ENCODE measurements at regions not wholly inside any gene's neighbourhood (a gene's known extent, or its start where the extent isn't known, plus 50 kb on each side); places are given as distances from the start of the nearest gene placed in this dataset.

DNA sequence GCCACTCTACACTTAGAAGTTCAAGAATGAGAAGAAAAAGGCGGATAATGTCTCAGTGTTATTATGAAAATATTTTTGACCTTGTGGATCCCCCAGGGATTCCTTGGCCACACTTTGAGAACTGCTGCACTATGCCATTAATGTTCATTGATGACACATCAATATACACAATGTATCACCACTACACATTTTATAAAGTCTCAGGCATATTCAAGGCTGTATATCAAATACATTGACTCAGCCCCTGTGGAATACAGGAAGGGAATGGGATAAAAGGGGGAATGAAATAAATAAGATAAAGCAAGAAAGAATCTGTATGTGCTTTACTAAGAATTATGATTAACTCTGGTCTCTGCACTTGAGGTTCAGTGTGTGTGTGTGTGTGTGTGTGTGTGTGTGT, 69.1 kb downstream of the INHBB start:
- WGBS (ENCODE audit: insufficient coverage, low coverage, missing lambda C conversion rate), result 0% methylated on average over 1 of the region's 1 CpG
- Histone ChIP-seq H3K4me1 (replicated peaks in 1 of 2; ENCODE audit: control insufficient read depth in 2 of 2, insufficient read depth in 2 of 2, low read length in 2 of 2) (no peaks in the 10 kb centered on the region), H3K36me3 (ENCODE audit: control insufficient read depth, insufficient read depth, low read length) (no peaks in the 10 kb centered on the region), H4K20me1 (replicated peaks; ENCODE audit: control insufficient read depth, insufficient read depth, low read length) (no peaks in the 10 kb centered on the region), H3K9me3 (replicated peaks; ENCODE audit: control insufficient read depth, insufficient read depth, low read depth, low read length) (no peaks in the 10 kb centered on the region), H3K4me3 (no peak overlapping the region), H3K27ac (ENCODE audit: extremely low read depth, low read depth, low read length) (no peak overlapping the region), H3K4me2 (ENCODE audit: insufficient read depth, low read length) (no peak overlapping the region), H3K9ac (ENCODE audit: insufficient read depth in 1 of 2, low read depth in 2 of 2, low read length in 2 of 2) (no peak overlapping the region), H3K27me3 (ENCODE audit: control insufficient read depth in 2 of 2, insufficient read depth in 2 of 2, low read length in 2 of 2) (peaks cover 0 to 19% of the 10 kb centered on the region in 2 experiments; a peak in 3 of 5 replicates), H2AFZ (ENCODE audit: low read depth, low read length) (no peak overlapping the region), H3K9me1 (ENCODE audit: control insufficient read depth, insufficient read depth, low read length) (no peaks in the 10 kb centered on the region), H3K79me2 (ENCODE audit: control insufficient read depth, insufficient read depth, low read length) (no peaks in the 10 kb centered on the region)
- CTCF ChIA-PET (ENCODE audit: low intra/inter-chr PET ratio), result no interaction called here
- in situ Hi-C loops (cut with MboI) (no loop called here), intact Hi-C loops (cut with micrococcal nuclease) (no loop called here)
- TF ChIP-seq SP2 (IDR thresholded peaks at IDR 0.05; ENCODE audit: extremely low read depth, low read depth, low read length, poor library complexity, severe bottlenecking), result no peak
- no peak for TF ChIP-seq JUND (IDR thresholded peaks at IDR 0.05; ENCODE audit: borderline replicate concordance, low read depth, low read length)
- no peak for TF ChIP-seq JUND (tag; IDR thresholded peaks at IDR 0.05; ENCODE audit: borderline replicate concordance, low read depth, low read length)
- no peak for TF ChIP-seq CCAR2 (IDR thresholded peaks at IDR 0.05; ENCODE audit: low read depth, low read length)
- TF ChIP-seq CBFB (CRISPR knock-in tag; IDR thresholded peaks at IDR 0.05), result no peak
- no peak for TF ChIP-seq ZNF778 (CRISPR knock-in tag; IDR thresholded peaks at IDR 0.05)
- no peak for TF ChIP-seq SRSF3 (IDR thresholded peaks at IDR 0.05; ENCODE audit: insufficient read depth, low read length)
- no peak for TF ChIP-seq POLR2AphosphoS5 (IDR thresholded peaks at IDR 0.05; ENCODE audit: control insufficient read depth, insufficient read depth, low read depth, low read length)
- TF ChIP-seq, protein P1, sequence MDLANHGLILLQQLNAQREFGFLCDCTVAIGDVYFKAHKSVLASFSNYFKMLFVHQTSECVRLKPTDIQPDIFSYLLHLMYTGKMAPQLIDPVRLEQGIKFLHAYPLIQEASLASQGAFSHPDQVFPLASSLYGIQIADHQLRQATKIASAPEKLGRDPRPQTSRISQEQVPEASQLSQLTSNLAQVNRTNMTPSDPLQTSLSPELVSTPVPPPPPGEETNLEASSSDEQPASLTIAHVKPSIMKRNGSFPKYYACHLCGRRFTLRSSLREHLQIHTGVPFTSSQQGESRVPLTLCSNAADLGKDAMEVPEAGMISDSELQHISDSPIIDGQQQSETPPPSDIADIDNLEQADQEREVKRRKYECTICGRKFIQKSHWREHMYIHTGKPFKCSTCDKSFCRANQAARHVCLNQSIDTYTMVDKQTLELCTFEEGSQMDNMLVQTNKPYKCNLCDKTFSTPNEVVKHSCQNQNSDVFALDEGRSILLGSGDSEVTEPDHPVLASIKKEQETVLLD (IDR thresholded peaks at IDR 0.05), result no peak
- no peak for TF ChIP-seq ZC3H8 (IDR thresholded peaks at IDR 0.05)
- no peak for TF ChIP-seq SAP30 (IDR thresholded peaks at IDR 0.05; ENCODE audit: borderline replicate concordance, insufficient read depth, low read depth, low read length, poor library complexity, severe bottlenecking)
- no peak for TF ChIP-seq HINFP (tag; conservative IDR thresholded peaks at IDR 0.05; ENCODE audit: low read depth)
- no peak for TF ChIP-seq XRCC5 (IDR thresholded peaks at IDR 0.05; ENCODE audit: low read depth, low read length)
- TF ChIP-seq RBM22 (IDR thresholded peaks at IDR 0.05; ENCODE audit: low read depth, low read length, poor library complexity, severe bottlenecking), result no peak
- TF ChIP-seq RFX7 (CRISPR knock-in tag; IDR thresholded peaks at IDR 0.05), result no peak
- TF ChIP-seq, protein P2, sequence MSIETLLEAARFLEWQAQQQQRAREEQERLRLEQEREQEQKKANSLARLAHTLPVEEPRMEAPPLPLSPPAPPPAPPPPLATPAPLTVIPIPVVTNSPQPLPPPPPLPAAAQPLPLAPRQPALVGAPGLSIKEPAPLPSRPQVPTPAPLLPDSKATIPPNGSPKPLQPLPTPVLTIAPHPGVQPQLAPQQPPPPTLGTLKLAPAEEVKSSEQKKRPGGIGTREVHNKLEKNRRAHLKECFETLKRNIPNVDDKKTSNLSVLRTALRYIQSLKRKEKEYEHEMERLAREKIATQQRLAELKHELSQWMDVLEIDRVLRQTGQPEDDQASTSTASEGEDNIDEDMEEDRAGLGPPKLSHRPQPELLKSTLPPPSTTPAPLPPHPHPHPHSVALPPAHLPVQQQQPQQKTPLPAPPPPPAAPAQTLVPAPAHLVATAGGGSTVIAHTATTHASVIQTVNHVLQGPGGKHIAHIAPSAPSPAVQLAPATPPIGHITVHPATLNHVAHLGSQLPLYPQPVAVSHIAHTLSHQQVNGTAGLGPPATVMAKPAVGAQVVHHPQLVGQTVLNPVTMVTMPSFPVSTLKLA (conservative IDR thresholded peaks at IDR 0.05), result no peak
- no peak for TF ChIP-seq POLR2G (IDR thresholded peaks at IDR 0.05; ENCODE audit: low read depth, low read length)
- no peak for TF ChIP-seq ZNF316 (IDR thresholded peaks at IDR 0.05)
- TF ChIP-seq ZNF124 (CRISPR knock-in tag; IDR thresholded peaks at IDR 0.05), result no peak
- FAIRE-seq (no peak), ATAC-seq (no peak), DNase-seq (ENCODE audit: extremely low read depth in 1 of 4, low spot score in 3 of 4) (no peak)
- BruUV-seq (replicated peaks), result no TSS peak
- POLR2A ChIA-PET, result interaction anchor here (0.6 kb wide), 1 partner anchor 32 kb away, joined by 3 read pairs; no protein-coding TSS in a partner anchor
